ENCODE measurements at regions not wholly inside any gene's neighbourhood (a gene's known extent, or its start where the extent isn't known, plus 50 kb on each side); places are given as distances from the start of the nearest gene placed in this dataset.

- TF ChIP-seq, protein P1, sequence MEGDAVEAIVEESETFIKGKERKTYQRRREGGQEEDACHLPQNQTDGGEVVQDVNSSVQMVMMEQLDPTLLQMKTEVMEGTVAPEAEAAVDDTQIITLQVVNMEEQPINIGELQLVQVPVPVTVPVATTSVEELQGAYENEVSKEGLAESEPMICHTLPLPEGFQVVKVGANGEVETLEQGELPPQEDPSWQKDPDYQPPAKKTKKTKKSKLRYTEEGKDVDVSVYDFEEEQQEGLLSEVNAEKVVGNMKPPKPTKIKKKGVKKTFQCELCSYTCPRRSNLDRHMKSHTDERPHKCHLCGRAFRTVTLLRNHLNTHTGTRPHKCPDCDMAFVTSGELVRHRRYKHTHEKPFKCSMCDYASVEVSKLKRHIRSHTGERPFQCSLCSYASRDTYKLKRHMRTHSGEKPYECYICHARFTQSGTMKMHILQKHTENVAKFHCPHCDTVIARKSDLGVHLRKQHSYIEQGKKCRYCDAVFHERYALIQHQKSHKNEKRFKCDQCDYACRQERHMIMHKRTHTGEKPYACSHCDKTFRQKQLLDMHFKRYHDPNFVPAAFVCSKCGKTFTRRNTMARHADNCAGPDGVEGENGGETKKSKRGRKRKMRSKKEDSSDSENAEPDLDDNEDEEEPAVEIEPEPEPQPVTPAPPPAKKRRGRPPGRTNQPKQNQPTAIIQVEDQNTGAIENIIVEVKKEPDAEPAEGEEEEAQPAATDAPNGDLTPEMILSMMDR (IDR thresholded peaks at IDR 0.05; ENCODE audit: unreplicated experiment) = no peak
- Mint-ChIP-seq H3K27me3 (ENCODE audit: insufficient read depth, unreplicated experiment) (peaks cover 90% of the 10 kb centered on the region), H3K27ac (ENCODE audit: low read depth, unreplicated experiment) (no peak overlapping the region), H3K9me3 (ENCODE audit: unreplicated experiment) (no peaks in the 10 kb centered on the region), H3K4me1 (ENCODE audit: insufficient read depth, unreplicated experiment) (no peaks in the 10 kb centered on the region), H3K4me3 (ENCODE audit: unreplicated experiment) (no peak overlapping the region), H3K36me3 (ENCODE audit: insufficient read depth, unreplicated experiment) (no peaks in the 10 kb centered on the region)
- intact Hi-C loops (cut with micrococcal nuclease) = no loop called here
- ChIA-PET POLR2A (no interaction called here), CTCF (interaction anchor here (0.6 kb wide), 1 partner anchor 29 kb away, joined by 3 read pairs; no protein-coding TSS in a partner anchor)
- no TSS peak for BruUV-seq (replicated peaks)
- DNase-seq (ENCODE audit: unreplicated experiment) = no peak
These were observed 470.1 kb downstream of the TOX3 start for GRCh38 chr16:52076801-52077201.

- no peaks in the 10 kb centered on the region for H3K36me3 Mint-ChIP-seq (ENCODE audit: insufficient read depth, unreplicated experiment)
- ChIA-PET POLR2A (no interaction called here), CTCF (interaction anchor here (0.6 to 1.9 kb wide), 3 partner anchors 29 to 836 kb away, joined by 3 to 7 read pairs (median 3); no protein-coding TSS in a partner anchor)
- H3K9me3 Mint-ChIP-seq (ENCODE audit: unreplicated experiment) = no peaks in the 10 kb centered on the region
- H3K4me3 Mint-ChIP-seq (ENCODE audit: unreplicated experiment) = no peak overlapping the region
- H3K27me3 Mint-ChIP-seq (ENCODE audit: insufficient read depth, unreplicated experiment) = peaks cover 90% of the 10 kb centered on the region
- TF ChIP-seq, protein P1 (IDR thresholded peaks at IDR 0.05; ENCODE audit: unreplicated experiment) = no peak
- intact Hi-C loops (cut with micrococcal nuclease) = no loop called here
- no peak overlapping the region for H3K27ac Mint-ChIP-seq (ENCODE audit: low read depth, unreplicated experiment)
- no peaks in the 10 kb centered on the region for H3K4me1 Mint-ChIP-seq (ENCODE audit: insufficient read depth, unreplicated experiment)
- no peak for DNase-seq (ENCODE audit: unreplicated experiment)
- BruUV-seq (replicated peaks) = no TSS peak
These were observed 470.6 kb downstream of the TOX3 start for GRCh38 chr16:52076332-52076731.

- Mint-ChIP-seq H3K36me3 (ENCODE audit: insufficient read depth, unreplicated experiment) (no peaks in the 10 kb centered on the region), H3K27me3 (ENCODE audit: insufficient read depth, unreplicated experiment) (peaks cover 81% of the 10 kb centered on the region), H3K4me1 (ENCODE audit: insufficient read depth, unreplicated experiment) (no peaks in the 10 kb centered on the region), H3K4me3 (ENCODE audit: unreplicated experiment) (no peak overlapping the region), H3K27ac (ENCODE audit: low read depth, unreplicated experiment) (no peak overlapping the region), H3K9me3 (ENCODE audit: unreplicated experiment) (no peaks in the 10 kb centered on the region)
- POLR2A ChIA-PET = interaction anchor here (0.7 kb wide), 1 partner anchor 834 kb away, joined by 3 read pairs; no protein-coding TSS in a partner anchor
- intact Hi-C loops (cut with micrococcal nuclease) = no loop called here
- DNase-seq (ENCODE audit: unreplicated experiment) = no peak
- CTCF ChIA-PET = no interaction called here
- no TSS peak for BruUV-seq (replicated peaks)
- TF ChIP-seq, protein P1 (IDR thresholded peaks at IDR 0.05; ENCODE audit: unreplicated experiment) = no peak
These were observed 472.8 kb downstream of the TOX3 start for GRCh38 chr16:52074133-52074532.

DNA sequence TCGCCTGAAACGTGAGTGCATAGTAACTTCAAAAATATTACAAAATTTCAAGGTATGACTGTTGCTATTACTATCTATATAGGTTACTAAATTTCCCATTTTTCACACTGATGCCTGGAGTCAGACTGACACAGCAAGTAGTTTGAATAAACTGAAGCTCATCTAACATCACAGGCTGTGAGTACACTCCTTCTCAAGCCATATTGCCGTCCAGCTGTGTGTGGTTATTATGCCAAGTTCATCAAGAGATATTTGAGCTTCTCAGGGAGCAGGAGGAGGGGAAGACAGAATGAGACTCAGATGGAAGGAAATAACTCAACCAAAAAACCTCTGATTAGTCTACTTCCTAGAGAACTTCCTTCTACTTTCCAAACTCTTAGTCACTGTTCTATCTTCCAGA, 473.9 kb downstream of the TOX3 start:
- no peak overlapping the region for H3K27ac Mint-ChIP-seq (ENCODE audit: low read depth, unreplicated experiment)
- H3K9me3 Mint-ChIP-seq (ENCODE audit: unreplicated experiment) = no peaks in the 10 kb centered on the region
- ChIA-PET POLR2A (no interaction called here), CTCF (interaction anchor here (1.1 to 6.0 kb wide), 4 partner anchors 14 to 949 kb away, joined by 3 to 76 read pairs (median 10); no protein-coding TSS in a partner anchor)
- TF ChIP-seq, protein P1 (IDR thresholded peaks at IDR 0.05; ENCODE audit: unreplicated experiment) = no peak
- intact Hi-C loops (cut with micrococcal nuclease) = no loop called here
- no peak overlapping the region for H3K4me3 Mint-ChIP-seq (ENCODE audit: unreplicated experiment)
- no peak for DNase-seq (ENCODE audit: unreplicated experiment)
- H3K36me3 Mint-ChIP-seq (ENCODE audit: insufficient read depth, unreplicated experiment) = no peaks in the 10 kb centered on the region
- no TSS peak for BruUV-seq (replicated peaks)
- H3K27me3 Mint-ChIP-seq (ENCODE audit: insufficient read depth, unreplicated experiment) = peaks cover 81% of the 10 kb centered on the region
- H3K4me1 Mint-ChIP-seq (ENCODE audit: insufficient read depth, unreplicated experiment) = no peaks in the 10 kb centered on the region
